H9 (cell line): ENCODE measurements at regions not wholly inside any gene's neighbourhood (a gene's known extent, or its start where the extent isn't known, plus 50 kb on each side); places are given as distances from the start of the nearest gene placed in this dataset.

Source experiments
- DNase-seq: peaks from one replicate; pipeline ENCODE4 v3.0.0-alpha.2; 2017
- H2AFZ ChIP-seq: one replicate; pipeline ENCODE4 v1.6.1; 2013; ENCODE audit warnings: mild to moderate bottlenecking, low read length, control low read depth, moderate library complexity
- H2AK5ac ChIP-seq: 2 replicates; pipeline ENCODE4 v1.6.1; 2013; ENCODE audit warnings: low read length, control low read depth, mixed read lengths; ENCODE audit not compliant: insufficient read length
- H2BK120ac ChIP-seq: one replicate; pipeline ENCODE4 v1.6.1; 2013; ENCODE audit warnings: low read depth, mild to moderate bottlenecking, low read length, control low read depth, inconsistent platforms; ENCODE audit not compliant: poor library complexity, severe bottlenecking
- H2BK12ac ChIP-seq: 2 replicates; pipeline ENCODE4 v1.6.1; 2013; ENCODE audit warnings: low read length, control low read depth, mixed read lengths, low read depth; ENCODE audit not compliant: insufficient read length
- H2BK15ac ChIP-seq: 2 replicates; pipeline ENCODE4 v1.6.1; 2013; ENCODE audit warnings: low read depth, low read length, control low read depth
- H2BK20ac ChIP-seq: one replicate; pipeline ENCODE4 v1.6.1; 2013; ENCODE audit warnings: low read depth, mild to moderate bottlenecking, low read length, control low read depth, inconsistent platforms; ENCODE audit not compliant: poor library complexity, severe bottlenecking
- H2BK5ac ChIP-seq: 2 replicates; pipeline ENCODE4 v1.6.1; 2013; ENCODE audit warnings: low read length, control low read depth, mixed read lengths; ENCODE audit not compliant: insufficient read length
- H3K14ac ChIP-seq: 2 replicates; pipeline ENCODE4 v1.6.1; 2013; ENCODE audit warnings: low read length, control low read depth; ENCODE audit not compliant: insufficient read depth
- H3K18ac ChIP-seq: 2 replicates; pipeline ENCODE4 v1.6.1; 2013; ENCODE audit warnings: low read depth, mild to moderate bottlenecking, mixed read lengths, low read length, control low read depth; ENCODE audit not compliant: insufficient read length
- H3K23ac ChIP-seq: 2 replicates; pipeline ENCODE4 v1.6.1; 2013; ENCODE audit warnings: low read length, control low read depth, mixed read lengths, low read depth; ENCODE audit not compliant: insufficient read length
- H3K23me2 ChIP-seq: 2 replicates; pipeline ENCODE4 v1.6.1; 2013; ENCODE audit warnings: low read depth, mild to moderate bottlenecking, mixed read lengths, low read length, control low read depth; ENCODE audit not compliant: insufficient read length, poor library complexity, severe bottlenecking
- H3K27ac ChIP-seq: 2 replicates; pipeline ENCODE4 v1.5.1; 2013; ENCODE audit warnings: low read length, control low read depth, mixed read lengths, low read depth; ENCODE audit not compliant: insufficient read length
- H3K27me3 ChIP-seq: 2 replicates; pipeline ENCODE4 v1.6.1; 2013; ENCODE audit warnings: low read length, control low read depth, inconsistent platforms; ENCODE audit not compliant: insufficient read depth
- H3K4ac ChIP-seq: 2 replicates; pipeline ENCODE4 v1.6.1; 2013; ENCODE audit warnings: low read depth, mild to moderate bottlenecking, control low read depth, inconsistent platforms, low read length, moderate library complexity
- H3K4me1 ChIP-seq: 2 replicates; pipeline ENCODE4 v1.6.1; 2013; ENCODE audit warnings: low read length, control low read depth, inconsistent platforms; ENCODE audit not compliant: insufficient read depth
- H3K4me2 ChIP-seq: 2 replicates; pipeline ENCODE4 v1.6.1; 2013; ENCODE audit warnings: low read length, control low read depth, mixed read lengths; ENCODE audit not compliant: insufficient read length, insufficient read depth
- H3K56ac ChIP-seq: 2 replicates; pipeline ENCODE4 v1.6.1; 2013; ENCODE audit warnings: low read depth, mild to moderate bottlenecking, mixed read lengths, low read length, control low read depth; ENCODE audit not compliant: insufficient read length
- H3K79me1 ChIP-seq: 2 replicates; pipeline ENCODE4 v1.6.1; 2013; ENCODE audit warnings: low read depth, mild to moderate bottlenecking, moderate library complexity, low read length, control low read depth, inconsistent platforms; ENCODE audit not compliant: insufficient read depth, poor library complexity, severe bottlenecking
- H3K79me2 ChIP-seq: 2 replicates; pipeline ENCODE4 v1.6.1; 2013; ENCODE audit warnings: low read length, control low read depth, inconsistent platforms; ENCODE audit not compliant: insufficient read depth
- H3K9ac ChIP-seq: 2 replicates; pipeline ENCODE4 v1.6.1; 2013; ENCODE audit warnings: low read length, control low read depth, mixed read lengths; ENCODE audit not compliant: insufficient read length; ENCODE audit errors: extremely low read depth
- H3K9me3 ChIP-seq: one replicate; pipeline ENCODE4 v1.6.1; 2013; ENCODE audit warnings: low read depth, low read length, inconsistent platforms; ENCODE audit not compliant: control insufficient read depth
- H3T11ph ChIP-seq: one replicate; pipeline ENCODE4 v1.6.1; 2013; ENCODE audit warnings: mild to moderate bottlenecking, low read length, control low read depth, inconsistent platforms
- H4K20me1 ChIP-seq: one replicate; pipeline ENCODE4 v1.6.1; 2013; ENCODE audit not compliant: control insufficient read depth, insufficient read length, insufficient read depth
- H4K5ac ChIP-seq: 2 replicates; pipeline ENCODE4 v1.6.1; 2013; ENCODE audit warnings: low read depth, mild to moderate bottlenecking, mixed read lengths, low read length, control low read depth; ENCODE audit not compliant: insufficient read length
- H4K8ac ChIP-seq: replicated peaks from 2 replicates; pipeline ENCODE4 v1.6.1; 2013; ENCODE audit warnings: low read length, control low read depth, mixed read lengths, low read depth; ENCODE audit not compliant: insufficient read length
- H4K91ac ChIP-seq: 2 replicates; pipeline ENCODE4 v1.6.1; 2013; ENCODE audit warnings: low read depth, mild to moderate bottlenecking, moderate library complexity, mixed read lengths, low read length, control low read depth; ENCODE audit not compliant: insufficient read length
- H3K27ac Mint-ChIP-seq, 3 experiments: 2 replicates in 2 of 3; 3 replicates in 1 of 3; pipeline ENCODE4 v1.8.0; 2020 to 2021; ENCODE audit warnings: mixed read lengths in 3 of 3, mild to moderate bottlenecking in 1 of 3, moderate library complexity in 1 of 3
- H3K27me3 Mint-ChIP-seq: 2 replicates; pipeline ENCODE4 v1.8.0; 2021; ENCODE audit warnings: low read depth, mild to moderate bottlenecking, moderate library complexity, mixed read lengths
- H3K36me3 Mint-ChIP-seq, 3 experiments: 2 replicates in 2 of 3; 3 replicates in 1 of 3; pipeline ENCODE4 v1.8.0; 2020 to 2021; ENCODE audit warnings: low read depth in 3 of 3, mixed read lengths in 3 of 3; ENCODE audit not compliant: insufficient read depth in 1 of 3
- H3K4me1 Mint-ChIP-seq, 2 experiments: 2 replicates each; pipeline ENCODE4 v1.8.0; 2020; ENCODE audit warnings: mixed read lengths in 2 of 2
- H3K4me3 Mint-ChIP-seq, 2 experiments: 2 replicates in 1 of 2; 3 replicates in 1 of 2; pipeline ENCODE4 v1.8.0; 2020 to 2021; ENCODE audit warnings: mild to moderate bottlenecking in 2 of 2, mixed read lengths in 2 of 2, moderate library complexity in 1 of 2
- H3K9me3 Mint-ChIP-seq, 2 experiments: 2 replicates in 1 of 2; 3 replicates in 1 of 2; pipeline ENCODE4 v1.8.0; 2020; ENCODE audit warnings: mild to moderate bottlenecking in 2 of 2, mixed read lengths in 2 of 2, moderate library complexity in 1 of 2
- WGBS: extraction: QIAGEN DNeasy Blood & Tissue Kit; methylation state at CpG from one replicate; pipeline ENCODE4 v1.1.7; 2013; ENCODE audit warnings: missing lambda C conversion rate, low lambda C conversion rate, mixed read lengths; ENCODE audit not compliant: insufficient read length; ENCODE audit errors: extremely low coverage; 5-methylcytosine and 5-hydroxymethylcytosine counted together
- TF ChIP-seq, protein P1 (sequence below): fragments of 200-600 bp; sonication (generic); conservative IDR thresholded peaks from 3 replicates; pipeline ENCODE4 v1.8.0; 2021; ENCODE audit warnings: antibody characterized with exemption, mild to moderate bottlenecking

DNA sequence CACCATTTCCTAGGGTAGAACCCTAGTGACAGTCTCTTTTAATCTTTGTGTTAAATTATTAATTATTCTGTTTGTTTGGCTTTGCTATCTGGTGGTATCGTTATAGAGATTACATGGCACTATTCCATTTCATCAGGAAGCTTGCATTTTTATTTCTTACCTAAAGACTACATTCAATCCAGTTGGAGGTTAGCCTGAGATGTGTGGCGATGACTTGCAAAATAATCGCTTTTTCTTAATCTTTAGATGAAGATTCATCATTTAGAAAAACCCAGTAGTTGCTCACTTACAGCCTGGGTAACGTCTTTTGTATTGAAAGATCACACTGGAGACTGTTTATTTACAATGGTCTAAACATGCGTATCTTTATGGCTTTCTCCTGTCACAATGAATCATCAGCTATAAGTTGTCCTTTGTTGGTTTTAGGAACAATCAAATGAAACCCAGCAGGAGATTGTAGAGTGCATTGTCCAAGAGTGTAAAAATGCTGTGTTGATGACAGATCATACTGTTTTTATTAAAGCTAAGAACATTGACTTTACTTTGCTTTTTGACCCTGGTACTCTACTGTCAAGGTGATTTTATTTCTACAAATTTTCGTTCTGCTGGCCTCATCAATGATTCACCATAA, 281.7 kb upstream of the PITX2 start:
- Histone ChIP-seq H3K4ac (no peak overlapping the region), H3K4me2 (no peak overlapping the region), H3K79me2 (no peaks in the 10 kb centered on the region), H2BK120ac (no peak overlapping the region), H3K23me2 (no peaks in the 10 kb centered on the region), H3K9me3 (no peaks in the 10 kb centered on the region), H3K23ac (no peak overlapping the region), H2AFZ (no peak overlapping the region), H2BK20ac (no peak overlapping the region), H2BK5ac (no peak overlapping the region), H3K18ac (no peak overlapping the region), H3K4me1 (no peaks in the 10 kb centered on the region; the same call in 1 of the 2 replicates), H2BK15ac (no peak overlapping the region), H4K20me1 (no peaks in the 10 kb centered on the region), H3K27me3 (no peaks in the 10 kb centered on the region), H4K5ac (no peak overlapping the region), H3T11ph (no peak overlapping the region), H3K56ac (no peak overlapping the region), H2BK12ac (no peak overlapping the region), H3K9ac (no peak overlapping the region), H2AK5ac (no peak overlapping the region), H4K8ac (no peak overlapping the region), H4K91ac (no peak overlapping the region), H3K27ac (no peak overlapping the region), H3K79me1 (no peaks in the 10 kb centered on the region), H3K14ac (no peak overlapping the region)
- H3K9me3 Mint-ChIP-seq: no peaks in the 10 kb centered on the region
- H3K4me3 Mint-ChIP-seq: no peak overlapping the region
- no peak for DNase-seq
- no peaks in the 10 kb centered on the region for H3K27me3 Mint-ChIP-seq
- peaks cover 6 to 8% of the 10 kb centered on the region in 2 experiments for H3K4me1 Mint-ChIP-seq
- no peak overlapping the region for H3K27ac Mint-ChIP-seq
- H3K36me3 Mint-ChIP-seq: no peaks in the 10 kb centered on the region
- WGBS: no CpG with 5 or more reads among the region's 6 CpGs
- TF ChIP-seq, protein P1, sequence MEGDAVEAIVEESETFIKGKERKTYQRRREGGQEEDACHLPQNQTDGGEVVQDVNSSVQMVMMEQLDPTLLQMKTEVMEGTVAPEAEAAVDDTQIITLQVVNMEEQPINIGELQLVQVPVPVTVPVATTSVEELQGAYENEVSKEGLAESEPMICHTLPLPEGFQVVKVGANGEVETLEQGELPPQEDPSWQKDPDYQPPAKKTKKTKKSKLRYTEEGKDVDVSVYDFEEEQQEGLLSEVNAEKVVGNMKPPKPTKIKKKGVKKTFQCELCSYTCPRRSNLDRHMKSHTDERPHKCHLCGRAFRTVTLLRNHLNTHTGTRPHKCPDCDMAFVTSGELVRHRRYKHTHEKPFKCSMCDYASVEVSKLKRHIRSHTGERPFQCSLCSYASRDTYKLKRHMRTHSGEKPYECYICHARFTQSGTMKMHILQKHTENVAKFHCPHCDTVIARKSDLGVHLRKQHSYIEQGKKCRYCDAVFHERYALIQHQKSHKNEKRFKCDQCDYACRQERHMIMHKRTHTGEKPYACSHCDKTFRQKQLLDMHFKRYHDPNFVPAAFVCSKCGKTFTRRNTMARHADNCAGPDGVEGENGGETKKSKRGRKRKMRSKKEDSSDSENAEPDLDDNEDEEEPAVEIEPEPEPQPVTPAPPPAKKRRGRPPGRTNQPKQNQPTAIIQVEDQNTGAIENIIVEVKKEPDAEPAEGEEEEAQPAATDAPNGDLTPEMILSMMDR: no peak
